ENCODE measurements at regions not wholly inside any gene's neighbourhood (a gene's known extent, or its start where the extent isn't known, plus 50 kb on each side); places are given as distances from the start of the nearest gene placed in this dataset.
A peak's percentile ranks its signal among the peaks of the same experiment; 100 is the strongest.

DNA sequence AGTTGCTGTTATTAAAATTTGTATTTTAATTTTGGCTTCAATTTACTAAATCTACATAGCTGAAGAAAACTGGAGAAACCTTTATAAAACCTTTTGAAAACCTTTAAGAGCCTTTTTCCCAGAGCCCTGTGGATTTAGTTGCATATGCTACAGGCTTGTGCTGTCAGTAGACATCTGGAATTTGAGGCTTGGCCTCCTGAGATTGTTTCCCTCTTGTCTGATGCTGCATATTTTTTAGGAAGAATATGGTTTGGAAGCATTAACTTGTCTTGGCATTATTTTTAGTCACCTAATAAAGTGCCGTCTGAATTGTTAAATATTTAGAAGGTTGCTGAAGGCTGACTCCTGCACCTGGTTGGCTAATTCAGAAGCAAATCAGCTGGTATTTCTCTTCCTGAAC lies 369.4 kb downstream of the UTRN start:
- no peak for DNase-seq (ENCODE audit: low read depth)

GRCh38 chr6:144655376-144655775 lies 370.2 kb downstream of the UTRN start:
- H3K4me3 ChIP-seq (ENCODE audit: low read depth, low read length): no peak overlapping the region
- TF ChIP-seq, protein P1, sequence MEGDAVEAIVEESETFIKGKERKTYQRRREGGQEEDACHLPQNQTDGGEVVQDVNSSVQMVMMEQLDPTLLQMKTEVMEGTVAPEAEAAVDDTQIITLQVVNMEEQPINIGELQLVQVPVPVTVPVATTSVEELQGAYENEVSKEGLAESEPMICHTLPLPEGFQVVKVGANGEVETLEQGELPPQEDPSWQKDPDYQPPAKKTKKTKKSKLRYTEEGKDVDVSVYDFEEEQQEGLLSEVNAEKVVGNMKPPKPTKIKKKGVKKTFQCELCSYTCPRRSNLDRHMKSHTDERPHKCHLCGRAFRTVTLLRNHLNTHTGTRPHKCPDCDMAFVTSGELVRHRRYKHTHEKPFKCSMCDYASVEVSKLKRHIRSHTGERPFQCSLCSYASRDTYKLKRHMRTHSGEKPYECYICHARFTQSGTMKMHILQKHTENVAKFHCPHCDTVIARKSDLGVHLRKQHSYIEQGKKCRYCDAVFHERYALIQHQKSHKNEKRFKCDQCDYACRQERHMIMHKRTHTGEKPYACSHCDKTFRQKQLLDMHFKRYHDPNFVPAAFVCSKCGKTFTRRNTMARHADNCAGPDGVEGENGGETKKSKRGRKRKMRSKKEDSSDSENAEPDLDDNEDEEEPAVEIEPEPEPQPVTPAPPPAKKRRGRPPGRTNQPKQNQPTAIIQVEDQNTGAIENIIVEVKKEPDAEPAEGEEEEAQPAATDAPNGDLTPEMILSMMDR (IDR thresholded peaks at IDR 0.05; ENCODE audit: insufficient read depth, low read depth, low read length): no peak
- no peak for DNase-seq (ENCODE audit: low read depth)

More for the DNA sequence above, 369.4 kb downstream of the UTRN start:
- TF ChIP-seq, protein P1 (IDR thresholded peaks at IDR 0.05; ENCODE audit: insufficient read depth, low read depth, low read length): no peak
- H3K4me3 ChIP-seq (ENCODE audit: low read depth, low read length): no peak overlapping the region

- no peak overlapping the region for H3K4me3 ChIP-seq (ENCODE audit: low read depth, low read length)
- TF ChIP-seq, protein P1 (IDR thresholded peaks at IDR 0.05; ENCODE audit: insufficient read depth, low read depth, low read length): no peak
- no peak for DNase-seq (ENCODE audit: low read depth)
Measured at GRCh38 chr6:144657691-144658090, 372.6 kb downstream of the UTRN start.

DNA sequence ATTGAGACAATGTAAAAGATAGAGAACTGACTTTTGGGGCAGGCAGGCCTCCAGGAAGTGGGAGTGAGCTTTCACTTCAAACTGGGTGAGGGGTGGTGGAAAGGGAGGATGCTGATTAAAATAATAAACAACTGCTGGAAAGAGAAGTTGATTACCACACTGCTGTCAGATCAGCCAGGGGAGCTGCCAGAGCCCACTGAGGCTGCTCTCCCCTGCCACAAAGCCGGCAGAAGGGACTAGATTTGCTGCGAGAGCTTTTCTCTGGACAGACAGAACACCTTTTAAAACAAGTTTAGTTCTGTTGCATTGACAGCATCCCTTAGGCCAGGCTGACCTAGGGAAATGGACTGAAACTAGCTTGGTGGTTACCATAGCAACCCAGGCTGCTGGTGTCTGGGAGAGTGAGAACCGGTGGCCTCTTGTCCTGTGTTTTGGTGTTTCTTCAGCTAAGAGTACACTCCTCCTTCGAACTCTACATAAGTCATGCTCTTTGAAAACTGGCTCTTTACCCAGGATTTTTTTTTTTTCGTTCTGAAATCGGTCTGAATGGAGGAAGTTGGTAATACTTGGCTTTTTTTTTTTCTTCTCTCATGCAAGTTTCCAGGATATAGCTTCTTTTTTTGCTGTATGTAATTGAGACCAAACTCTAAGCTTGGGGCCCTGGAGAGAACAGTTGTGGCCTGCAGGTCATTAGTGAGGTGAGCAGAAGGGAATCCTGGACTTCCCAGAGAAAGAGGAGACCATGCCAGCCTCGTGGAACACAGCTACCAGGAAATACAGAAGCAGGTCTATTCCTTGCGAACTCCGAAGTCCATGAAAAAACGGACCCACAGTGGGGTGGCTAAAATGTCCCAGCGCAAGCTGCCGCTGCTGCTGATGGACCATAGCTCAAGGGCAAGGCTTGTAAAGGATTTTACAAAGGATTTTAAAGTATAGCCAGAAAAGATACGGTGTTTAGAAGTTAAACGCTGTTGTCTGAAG lies 374.4 kb downstream of the UTRN start:
- DNase-seq (ENCODE audit: low read depth): peak; percentile 76
- H3K4me3 ChIP-seq (ENCODE audit: low read depth, low read length): no peak overlapping the region
- TF ChIP-seq, protein P1 (IDR thresholded peaks at IDR 0.05; ENCODE audit: insufficient read depth, low read depth, low read length): no peak

- no peak overlapping the region for H3K4me3 ChIP-seq (ENCODE audit: low read depth, low read length)
- no peak for DNase-seq (ENCODE audit: low read depth)
- TF ChIP-seq, protein P1 (IDR thresholded peaks at IDR 0.05; ENCODE audit: insufficient read depth, low read depth, low read length): no peak
Measured at GRCh38 chr6:144660561-144661115, 375.5 kb downstream of the UTRN start.

GRCh38 chr6:144661116-144661806 lies 376.1 kb downstream of the UTRN start:
- no peak for DNase-seq (ENCODE audit: low read depth)
- no peak overlapping the region for H3K4me3 ChIP-seq (ENCODE audit: low read depth, low read length)
- TF ChIP-seq, protein P1 (IDR thresholded peaks at IDR 0.05; ENCODE audit: insufficient read depth, low read depth, low read length): no peak

All from fibroblast of villous mesenchyme (primary cell).